Brain pericyte (primary cell): ENCODE measurements at regions not wholly inside any gene's neighbourhood (a gene's known extent, or its start where the extent isn't known, plus 50 kb on each side); places are given as distances from the start of the nearest gene placed in this dataset.

Experiments used
- DNase-seq: peaks from one replicate; pipeline ENCODE4 v3.0.0-alpha.2; 2012; ENCODE audit warnings: low read depth, low spot score

DNA sequence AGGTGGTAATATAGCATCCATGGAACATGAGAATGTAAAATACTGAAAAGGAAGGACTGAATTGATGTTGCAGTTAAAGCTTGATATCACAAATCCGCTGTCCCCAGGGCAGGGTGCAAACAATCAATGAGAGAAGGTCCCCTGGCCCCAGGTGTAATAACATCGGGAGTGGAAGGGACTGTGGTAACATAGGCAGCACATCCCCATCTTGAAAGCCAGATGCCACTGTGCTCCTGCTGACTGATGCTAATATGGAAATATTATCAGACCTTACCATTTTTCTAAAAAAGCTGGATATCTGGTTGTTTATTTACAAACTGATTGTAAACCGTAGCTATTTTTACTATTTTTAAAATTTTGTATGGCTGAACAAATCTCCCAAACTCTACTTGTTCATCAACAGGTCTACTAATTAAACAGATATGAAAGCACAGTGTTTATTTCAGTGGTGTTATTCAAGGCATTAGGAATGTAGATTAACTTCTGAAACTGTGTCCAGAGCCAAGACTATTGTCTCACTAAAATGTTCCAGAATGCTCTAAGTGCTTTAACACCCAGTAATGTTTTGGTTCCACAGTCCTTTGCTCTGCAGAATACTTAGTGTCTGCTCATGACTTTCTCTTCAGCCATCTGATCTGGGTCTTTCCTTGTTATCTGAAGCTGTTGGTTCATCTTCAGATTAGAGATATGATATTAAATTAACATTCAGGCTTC is 386.0 kb upstream of the RARB start:
- DNase-seq, result no peak

DNA sequence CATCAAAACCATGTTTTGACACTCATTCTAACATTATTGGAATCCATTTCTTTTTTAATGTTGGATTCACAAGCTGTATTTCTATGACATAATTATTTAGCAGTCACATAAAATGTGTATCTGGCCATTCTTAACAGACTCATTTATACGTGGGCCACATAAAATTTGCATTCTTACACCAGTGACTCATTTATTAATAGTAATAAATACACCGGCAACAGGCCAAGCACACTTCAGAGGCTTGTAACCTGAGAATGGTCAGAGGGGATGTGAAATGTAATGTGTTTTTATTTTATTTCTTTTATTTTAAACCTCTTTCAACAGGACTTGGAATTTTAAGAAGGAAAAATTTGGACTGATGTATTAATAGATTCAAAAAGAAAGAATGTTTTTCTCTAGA is 384.9 kb upstream of the RARB start:
- DNase-seq, result no peak

DNA sequence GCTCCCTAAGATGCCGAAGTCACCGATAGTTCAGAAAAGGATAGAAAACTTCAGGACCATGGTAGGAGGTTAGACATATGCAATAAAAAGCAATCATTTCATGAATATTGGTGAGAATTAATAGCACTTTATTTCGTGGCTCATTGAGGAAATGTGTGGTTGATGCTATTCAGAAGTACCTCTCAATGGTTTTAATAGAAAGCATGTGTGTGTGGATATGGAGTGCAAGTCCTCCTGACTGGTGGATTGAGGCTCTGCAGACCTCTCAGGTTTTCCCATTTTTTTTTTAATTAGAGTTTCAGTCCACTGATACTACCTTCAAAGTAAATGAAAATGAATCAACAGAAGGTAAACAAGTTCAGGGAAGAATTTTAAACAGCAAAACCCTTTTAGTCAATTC is 384.3 kb upstream of the RARB start:
- DNase-seq, result no peak

DNA sequence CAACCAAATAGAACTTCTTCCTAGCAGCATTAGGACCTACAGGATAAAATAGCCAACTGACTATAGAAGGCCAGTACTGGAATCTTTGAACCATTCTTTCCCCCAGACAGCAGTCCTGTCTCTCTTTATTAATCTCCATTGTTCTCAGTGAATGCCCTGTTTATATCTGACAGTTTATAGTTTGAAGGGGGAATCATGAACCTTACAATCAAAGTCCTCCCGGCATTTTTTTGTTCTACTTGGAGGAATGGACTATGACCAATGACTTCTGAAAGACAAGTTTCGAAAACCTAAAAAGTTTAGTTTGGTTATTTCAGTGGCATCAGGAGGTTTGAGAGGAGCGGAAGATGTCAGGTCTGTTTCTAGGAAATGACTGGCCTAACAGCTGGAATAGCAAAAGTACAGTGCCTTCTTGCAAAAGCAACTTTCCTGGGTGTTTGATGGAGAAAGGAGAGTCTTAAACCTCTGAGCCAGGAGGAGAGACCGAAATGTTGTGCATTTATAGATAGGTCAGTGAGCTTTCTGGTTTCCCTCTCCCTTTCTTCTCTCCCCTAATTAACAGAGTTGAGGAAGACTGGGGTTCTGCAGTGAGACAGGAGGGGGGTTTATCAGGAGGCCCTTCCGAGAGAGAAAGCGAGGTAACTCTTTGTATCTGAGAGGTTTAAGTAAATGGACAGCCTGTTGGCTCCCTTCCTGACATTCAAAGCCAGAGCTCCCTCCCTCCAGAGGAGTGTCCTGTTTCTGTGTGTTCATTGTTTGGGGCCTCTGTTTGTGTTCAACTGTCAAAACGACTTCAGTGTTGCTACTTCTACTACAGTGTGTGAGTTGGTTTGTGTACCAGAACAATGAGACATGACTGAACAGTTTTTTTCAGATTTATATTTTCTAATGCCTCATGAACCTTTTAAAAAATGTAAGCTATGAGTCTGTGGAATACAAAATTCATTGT is 383.0 kb upstream of the RARB start:
- DNase-seq, result no peak

DNA sequence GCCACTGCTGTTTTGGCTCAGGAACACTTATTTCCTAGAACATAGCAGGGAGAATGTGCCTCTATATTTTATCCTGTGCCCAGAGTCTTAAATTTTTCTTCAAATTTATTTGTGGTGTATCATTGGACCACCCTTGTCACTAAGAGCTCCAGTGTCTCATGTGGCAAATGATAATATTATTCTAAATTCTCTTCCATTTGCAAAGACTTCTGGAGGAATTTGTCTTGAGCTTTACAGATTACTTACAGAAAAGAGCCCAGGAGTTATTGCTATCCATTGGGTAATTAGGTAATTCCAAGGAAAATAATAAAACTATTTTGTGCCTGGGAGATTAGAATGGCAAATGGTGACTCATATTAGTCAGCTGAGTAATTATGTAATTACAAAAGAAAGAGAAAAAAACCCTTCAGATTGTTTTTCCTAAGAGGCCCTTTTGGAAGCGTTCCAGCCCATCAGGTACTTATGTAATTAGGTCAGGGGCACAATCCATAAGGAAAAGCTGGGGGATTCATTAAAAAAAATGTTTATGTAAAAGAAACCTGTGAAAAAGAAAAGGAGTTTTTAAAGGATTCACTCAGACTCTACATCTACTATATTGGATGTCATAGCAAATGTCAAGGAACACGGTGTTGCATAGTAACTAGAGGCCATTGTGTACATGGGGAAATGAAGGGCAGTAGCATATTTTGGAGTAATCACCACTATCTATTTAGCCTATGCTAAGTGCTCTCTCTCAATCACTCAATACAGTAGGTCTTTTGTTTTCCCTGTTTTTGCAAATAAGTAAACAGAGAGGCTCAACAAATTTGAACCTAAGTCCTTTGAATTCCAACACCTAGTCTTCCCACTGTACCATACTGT is 380.9 kb upstream of the RARB start:
- DNase-seq, result no peak

DNA sequence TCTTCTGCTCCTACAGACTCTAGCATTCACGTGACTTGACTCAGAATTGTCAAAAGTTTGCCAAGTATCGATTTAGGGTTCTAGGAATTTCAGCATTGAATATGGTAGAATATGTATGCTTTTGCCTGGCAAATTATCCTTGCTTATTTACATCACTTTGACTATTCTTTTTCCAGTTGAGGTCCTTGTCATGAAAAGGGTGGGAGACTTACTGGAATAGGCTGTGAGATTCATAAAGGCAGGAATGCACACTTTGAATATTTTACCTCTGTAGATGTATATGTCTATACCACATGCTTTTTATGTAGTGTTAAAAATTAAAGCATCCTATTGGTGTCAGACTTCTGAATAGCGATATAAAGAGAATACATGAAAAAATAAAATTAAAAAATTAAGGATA is 378.8 kb upstream of the RARB start:
- DNase-seq, result no peak

DNA sequence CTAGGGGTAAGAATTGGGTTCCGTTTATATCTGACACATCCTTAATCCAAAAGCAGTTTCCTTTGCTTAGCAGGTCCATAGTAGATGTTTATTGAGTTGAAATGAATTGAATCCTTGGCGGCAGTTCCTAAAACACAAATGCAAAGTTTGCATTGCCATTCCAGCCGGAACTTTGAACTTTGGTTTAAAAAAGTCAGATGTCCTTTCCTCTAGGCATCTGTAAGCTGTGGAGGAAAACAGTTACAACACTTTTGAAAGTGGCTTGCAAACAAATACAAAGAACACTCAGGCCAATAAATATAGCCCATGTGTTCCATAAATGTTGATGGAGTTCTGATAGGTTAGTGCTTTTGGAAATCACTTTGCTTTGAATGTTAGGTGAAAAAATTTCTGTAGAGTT is 374.7 kb upstream of the RARB start:
- DNase-seq, result no peak

DNA sequence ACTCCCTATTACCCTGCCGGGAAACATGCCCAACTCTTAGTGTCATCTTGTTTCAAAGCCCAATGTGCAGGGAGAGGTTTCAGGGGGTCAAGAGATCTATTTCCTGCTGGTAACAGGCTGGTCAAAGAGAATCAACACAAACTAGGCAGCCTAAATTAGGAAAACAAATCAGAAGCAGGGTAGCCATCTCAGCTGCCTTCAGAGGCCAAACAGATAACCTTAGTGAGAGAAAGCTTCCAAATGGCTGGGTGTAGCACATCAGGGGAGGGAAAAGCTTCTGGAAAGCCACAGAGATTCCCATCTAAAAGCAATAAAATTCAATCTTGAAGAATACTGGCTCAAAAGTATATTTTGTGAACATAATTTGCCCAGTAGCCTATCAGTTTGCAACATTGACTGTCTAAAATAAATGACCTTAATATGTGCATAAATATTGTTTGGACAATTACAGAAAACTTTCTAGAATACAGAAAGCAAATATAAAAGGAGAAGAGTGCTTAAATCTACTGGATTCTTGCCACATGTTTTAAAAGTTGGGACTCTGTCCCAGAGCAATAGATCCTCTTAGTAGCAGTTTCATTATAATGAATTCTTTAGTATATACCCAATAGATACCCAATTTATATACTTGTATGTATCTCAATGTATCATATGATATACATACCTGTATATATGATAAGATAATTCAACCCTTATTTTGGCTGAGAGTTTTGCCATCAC is 371.9 kb upstream of the RARB start:
- no peak for DNase-seq

DNA sequence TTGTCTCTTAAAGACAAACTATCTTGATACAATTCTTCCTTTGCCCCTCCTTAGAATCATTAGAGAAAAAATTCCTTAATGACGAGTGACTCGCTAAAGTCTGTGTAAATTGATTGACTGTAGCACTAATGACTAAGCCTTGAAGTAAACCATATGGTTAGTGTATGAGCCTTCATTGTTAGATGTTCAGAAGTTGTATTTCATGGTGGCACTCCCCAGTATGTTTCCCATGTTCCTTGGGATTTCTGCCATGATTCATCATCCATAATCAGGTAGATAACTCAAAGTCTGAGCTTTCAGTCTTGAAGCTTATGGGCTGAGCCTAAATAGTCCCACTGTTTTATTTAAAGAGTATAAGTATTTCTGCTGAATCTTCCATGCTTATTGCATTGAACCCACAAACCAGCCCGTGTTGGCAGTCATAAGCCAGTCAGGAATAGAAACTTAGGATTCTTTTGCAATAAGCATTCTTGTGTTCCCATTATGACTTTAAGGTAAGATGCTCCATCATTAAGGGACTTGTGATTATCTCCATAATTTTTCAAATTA is 371.2 kb upstream of the RARB start:
- no peak for DNase-seq

DNA sequence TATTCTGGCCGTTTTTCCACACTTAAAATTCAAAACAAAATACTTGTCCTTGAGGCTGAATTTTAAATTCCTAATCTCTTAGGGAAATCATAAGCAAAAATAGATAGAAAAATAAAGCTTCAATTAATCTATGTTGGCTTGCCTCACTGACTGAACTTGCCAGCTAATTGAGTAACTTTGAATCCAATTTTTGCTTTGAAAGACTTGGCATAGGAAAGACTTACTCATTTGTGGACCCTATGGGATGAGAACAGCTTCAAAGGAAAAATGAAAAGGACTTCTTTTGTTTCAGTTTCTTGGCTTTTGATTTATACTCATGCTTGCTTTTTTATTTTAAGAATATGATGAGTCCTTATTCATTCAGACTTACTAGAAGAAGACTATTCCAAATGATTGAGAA is 370.7 kb upstream of the RARB start:
- DNase-seq, result no peak

DNA sequence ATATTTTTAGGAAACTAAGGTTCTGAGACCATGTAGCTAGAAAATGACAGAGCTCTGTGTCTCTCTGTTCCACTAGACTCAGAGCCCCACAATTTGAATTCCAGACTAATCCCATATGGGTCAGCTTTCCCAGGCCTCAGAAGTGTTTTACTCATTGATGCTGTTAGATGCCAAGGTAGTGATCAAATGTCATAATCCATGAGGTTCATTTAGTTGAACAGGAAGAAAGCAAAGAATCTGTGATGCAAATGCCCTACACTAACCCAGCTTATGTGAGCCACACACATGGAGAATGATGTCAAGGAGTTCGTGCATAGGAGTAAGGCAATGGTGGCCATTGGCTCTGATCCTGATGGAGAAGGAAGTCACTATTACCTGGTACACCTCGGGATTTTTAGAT is 363.4 kb upstream of the RARB start:
- DNase-seq, result no peak

DNA sequence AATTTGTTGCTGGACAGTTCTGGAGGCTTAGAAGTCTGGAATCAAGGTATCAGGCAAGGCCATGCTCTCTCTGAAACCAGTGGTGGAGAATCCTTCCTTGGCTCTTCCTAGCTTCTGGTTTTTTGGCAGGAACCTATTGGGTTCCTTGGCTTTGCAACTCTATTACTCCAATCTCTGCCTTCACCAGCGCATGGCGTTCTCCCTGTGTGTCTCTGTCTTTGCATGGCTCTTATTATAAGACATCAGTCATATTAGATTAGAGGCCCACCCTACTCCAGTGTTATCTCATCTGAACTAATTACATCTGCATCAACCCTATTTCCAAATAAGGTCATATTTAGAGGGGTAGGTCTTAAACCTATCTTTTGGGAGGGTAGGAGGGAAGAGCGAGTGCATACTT is 358.1 kb upstream of the RARB start:
- DNase-seq, result no peak

DNA sequence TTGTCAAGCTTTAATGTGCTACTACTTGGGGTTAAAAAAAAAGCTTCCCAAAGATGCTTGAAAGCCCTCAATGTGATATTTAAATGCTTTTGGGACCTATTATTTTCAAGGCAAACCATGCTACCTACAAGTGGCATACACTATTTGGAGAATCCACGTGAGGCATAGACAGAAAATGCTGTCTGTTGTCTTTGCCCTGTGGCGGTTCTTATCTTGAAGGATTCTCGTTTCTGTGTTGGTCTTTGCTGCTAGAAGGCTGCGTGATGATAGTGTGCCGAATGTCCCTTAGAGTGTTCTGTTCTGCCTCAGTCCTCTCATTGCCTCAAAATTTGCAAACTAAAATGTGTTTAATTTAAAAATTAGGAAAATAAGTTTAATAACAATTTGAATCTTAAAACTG is 356.2 kb upstream of the RARB start:
- no peak for DNase-seq

DNA sequence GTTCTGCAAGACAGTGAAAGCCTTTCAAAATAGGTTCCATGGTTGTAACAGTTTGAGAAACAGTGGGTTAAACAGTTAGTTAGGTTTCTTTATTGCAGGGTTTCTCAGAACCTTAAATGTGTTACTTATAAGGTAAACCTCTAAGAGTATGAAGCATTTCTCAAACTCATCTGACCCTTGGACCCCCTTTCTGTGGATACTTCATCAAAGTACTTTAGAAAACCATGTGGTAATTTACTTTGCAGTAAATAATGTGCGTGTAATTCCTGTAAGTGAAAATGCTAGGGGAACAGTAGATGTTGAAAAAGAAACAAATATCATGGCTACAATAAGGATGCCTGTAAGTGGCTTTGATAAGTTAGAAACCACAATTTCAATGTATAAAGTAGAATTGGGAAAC is 354.6 kb upstream of the RARB start:
- no peak for DNase-seq

DNA sequence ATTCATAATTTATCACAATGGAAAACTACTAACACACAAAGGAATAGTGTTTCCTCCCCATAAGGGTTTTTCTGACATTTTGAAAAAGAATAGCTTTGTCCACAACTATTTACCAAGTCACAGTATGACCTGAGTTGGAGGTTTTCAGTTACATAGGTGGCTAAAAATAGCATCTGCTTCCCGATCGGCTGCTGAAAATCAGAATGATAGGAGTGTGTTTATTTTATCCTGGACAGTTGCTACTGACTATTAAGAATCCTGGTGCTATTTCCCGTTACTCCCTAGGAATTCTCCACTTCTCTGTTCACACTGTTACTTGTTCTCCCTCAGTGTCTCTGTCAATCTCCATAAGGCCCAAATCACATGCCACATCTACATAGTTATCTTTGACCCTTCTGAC is 353.9 kb upstream of the RARB start:
- DNase-seq, result no peak

DNA sequence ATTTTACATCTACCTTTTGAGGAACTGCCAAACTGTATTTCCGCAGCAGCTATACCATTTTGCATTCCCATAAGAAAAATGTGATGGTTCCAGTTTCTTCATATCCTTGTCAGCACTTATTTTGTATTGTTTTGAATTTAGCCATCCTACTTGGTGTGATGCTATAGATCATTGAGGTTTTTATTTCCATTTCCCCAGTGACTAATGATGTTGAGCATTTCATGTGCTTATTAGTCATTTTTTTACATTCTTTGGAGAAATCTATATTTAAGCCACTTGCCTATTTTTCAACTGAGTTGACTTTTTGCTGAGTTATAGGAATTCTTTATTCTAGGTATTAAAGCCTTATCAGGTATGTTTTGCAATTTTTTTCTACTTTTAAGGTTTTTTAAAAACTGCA is 347.6 kb upstream of the RARB start:
- no peak for DNase-seq

DNA sequence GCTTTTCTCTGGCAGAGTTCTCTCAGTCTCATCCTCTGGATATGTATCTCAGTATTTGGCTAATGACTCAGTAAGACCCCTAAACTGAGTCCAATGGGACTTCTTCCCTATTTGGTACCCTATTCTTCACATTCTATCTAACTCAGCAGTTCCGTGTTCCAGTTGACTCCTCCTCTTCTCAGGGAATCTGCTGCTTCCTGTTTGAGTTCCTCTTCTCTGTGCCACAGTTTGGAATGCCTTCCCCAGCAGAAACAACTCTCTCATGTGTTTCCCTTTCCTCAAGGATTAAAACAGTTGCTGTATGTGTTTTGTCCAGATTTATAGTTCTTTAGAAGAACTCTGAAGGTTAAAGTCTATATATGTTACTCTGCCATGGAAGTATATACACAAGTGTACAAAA is 344.0 kb upstream of the RARB start:
- DNase-seq, result no peak

DNA sequence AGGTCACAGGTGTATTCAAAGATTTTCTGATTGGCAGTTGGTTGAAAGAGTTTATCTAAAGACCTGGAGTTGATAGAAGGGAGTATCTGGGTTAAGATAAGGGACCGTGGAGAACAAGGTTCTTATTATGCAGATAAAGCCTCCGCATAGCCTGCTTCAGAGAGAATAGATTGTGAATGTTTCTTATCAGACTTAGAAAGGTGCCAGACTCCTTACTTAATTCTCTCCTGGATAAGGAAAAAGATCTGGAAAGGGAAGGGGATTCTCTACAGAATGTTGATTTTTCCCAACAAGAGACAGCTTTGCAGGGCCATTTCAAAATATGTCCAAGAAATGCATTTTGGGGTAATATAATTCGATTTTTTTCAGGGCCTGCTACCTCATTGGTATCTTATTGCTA is 341.3 kb upstream of the RARB start:
- no peak for DNase-seq

DNA sequence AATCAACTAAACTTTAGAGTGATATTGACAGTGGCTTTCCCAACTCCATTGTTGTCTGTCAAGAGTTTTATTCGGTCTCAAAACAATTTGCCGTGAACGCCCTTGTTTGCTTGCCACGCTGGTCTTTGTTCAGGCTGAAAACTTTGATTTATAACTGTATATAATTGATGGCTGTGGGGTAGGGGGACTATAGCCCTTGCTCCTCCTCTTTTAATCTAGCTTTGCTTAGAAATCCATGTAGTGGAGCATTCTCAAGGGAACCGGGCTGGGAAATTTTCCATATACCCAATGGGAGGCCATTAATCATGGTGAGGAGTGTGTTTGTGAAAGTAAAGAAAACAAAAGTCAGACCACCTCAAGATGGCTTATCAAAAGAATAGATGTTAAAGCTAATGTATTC is 339.8 kb upstream of the RARB start:
- DNase-seq, result peak; percentile 74

DNA sequence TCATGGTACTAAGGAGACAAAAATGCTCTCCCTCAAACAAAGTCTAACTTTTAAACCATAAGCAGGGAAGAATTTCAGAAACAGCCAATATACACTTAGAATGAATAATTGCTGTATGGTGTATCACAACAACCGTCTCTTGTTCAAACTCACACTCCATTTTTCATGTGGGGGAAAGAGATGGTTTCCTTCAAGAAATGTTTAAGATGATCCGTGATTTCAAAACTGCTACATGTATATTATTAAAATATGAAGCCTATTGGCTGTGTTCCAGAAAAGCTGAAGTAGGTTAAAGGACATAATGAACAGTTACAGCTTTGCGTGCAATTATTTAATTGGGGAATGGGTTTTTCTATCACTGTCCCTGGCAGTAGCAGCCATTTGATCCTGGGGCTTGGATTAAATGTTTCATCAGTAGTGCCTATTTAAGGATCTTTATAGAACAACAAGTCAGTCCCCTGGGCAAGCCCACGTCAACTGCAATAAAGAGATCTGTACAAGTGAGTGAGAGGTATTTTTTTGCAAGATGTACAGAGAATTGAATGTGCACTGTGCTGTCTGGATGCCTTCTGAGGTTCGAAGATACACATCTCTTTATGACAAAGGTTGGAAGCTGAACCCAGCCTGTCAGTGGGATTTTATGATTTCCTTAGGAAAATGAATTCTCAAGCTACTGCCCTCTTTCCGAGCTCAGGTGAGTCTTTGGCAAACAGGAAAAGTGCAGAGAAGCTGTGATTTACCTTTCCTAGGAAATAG is 337.2 kb upstream of the RARB start:
- DNase-seq, result no peak

DNA sequence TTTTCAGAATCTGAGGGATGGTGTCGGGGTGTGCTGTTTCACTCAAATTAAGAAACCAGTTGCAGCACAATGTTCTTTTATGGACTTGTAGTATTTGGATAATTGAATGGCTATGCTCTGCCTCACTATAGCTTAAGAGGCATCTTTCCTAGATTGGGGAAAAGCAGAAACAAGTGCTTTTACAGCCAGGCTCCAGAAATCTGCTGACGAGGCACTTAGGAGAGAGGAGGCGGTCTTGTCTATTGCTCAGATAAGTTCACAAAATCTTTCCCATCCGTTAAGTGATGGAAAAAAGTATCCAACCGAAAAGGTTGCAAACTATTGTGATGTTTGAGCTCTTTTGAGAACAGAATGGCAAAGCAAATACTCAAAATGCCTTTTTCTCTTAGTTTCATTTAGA is 336.1 kb upstream of the RARB start:
- DNase-seq, result no peak
